HUES6 (cell line): ENCODE measurements at regions not wholly inside any gene's neighbourhood (a gene's known extent, or its start where the extent isn't known, plus 50 kb on each side); places are given as distances from the start of the nearest gene placed in this dataset.

Source experiments
- H3K27ac ChIP-seq: 2 replicates; pipeline ENCODE4 v1.7.0; 2013; ENCODE audit warnings: low read depth, mild to moderate bottlenecking, low read length, inconsistent platforms
- H3K27me3 ChIP-seq: 2 replicates; pipeline ENCODE4 v1.6.1; 2013; ENCODE audit warnings: low read length; ENCODE audit not compliant: control insufficient read depth, insufficient read depth
- H3K36me3 ChIP-seq: 2 replicates; pipeline ENCODE4 v1.6.1; 2013; ENCODE audit warnings: low read length; ENCODE audit not compliant: control insufficient read depth, insufficient read depth
- H3K4me1 ChIP-seq: 2 replicates; pipeline ENCODE4 v1.6.1; 2013; ENCODE audit warnings: low read length; ENCODE audit not compliant: control insufficient read depth, insufficient read depth
- H3K4me3 ChIP-seq: 2 replicates; pipeline ENCODE4 v1.5.1; 2013; ENCODE audit warnings: low read depth, low read length
- H3K9ac ChIP-seq: one replicate; pipeline ENCODE4 v1.6.1; 2013; ENCODE audit warnings: mild to moderate bottlenecking, low read length
- H3K9me3 ChIP-seq: 2 replicates; pipeline ENCODE4 v1.6.1; 2013; ENCODE audit warnings: low read depth, low read length; ENCODE audit not compliant: control insufficient read depth, insufficient read depth

DNA sequence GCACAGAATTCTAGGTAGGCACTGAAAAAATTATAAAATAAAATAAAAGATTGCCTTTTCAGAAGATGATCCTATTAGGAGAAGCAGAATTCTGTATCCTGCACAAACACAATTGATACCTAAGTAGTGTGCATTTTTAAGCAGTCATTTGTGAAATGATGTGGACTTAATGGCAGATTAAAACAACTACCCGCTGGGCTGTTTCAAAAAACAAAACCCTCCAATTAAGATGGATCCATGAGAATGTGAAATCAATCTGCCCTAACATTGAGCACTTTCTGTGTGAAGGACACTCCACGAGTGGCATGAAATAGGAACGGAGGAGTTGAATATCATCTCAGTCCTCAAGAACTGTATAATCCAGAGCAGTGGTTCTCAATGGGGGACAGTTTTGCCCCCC is 1012.8 kb upstream of the EEF2KMT start:
- H3K9ac ChIP-seq = no peak overlapping the region
- H3K9me3 ChIP-seq = peaks cover 10% of the 10 kb centered on the region
- no peak overlapping the region for H3K4me3 ChIP-seq
- no peak overlapping the region for H3K27ac ChIP-seq
- H3K4me1 ChIP-seq = peaks cover 6% of the 10 kb centered on the region; the same call in 1 of the 2 replicates
- no peaks in the 10 kb centered on the region for H3K27me3 ChIP-seq
- no peaks in the 10 kb centered on the region for H3K36me3 ChIP-seq

DNA sequence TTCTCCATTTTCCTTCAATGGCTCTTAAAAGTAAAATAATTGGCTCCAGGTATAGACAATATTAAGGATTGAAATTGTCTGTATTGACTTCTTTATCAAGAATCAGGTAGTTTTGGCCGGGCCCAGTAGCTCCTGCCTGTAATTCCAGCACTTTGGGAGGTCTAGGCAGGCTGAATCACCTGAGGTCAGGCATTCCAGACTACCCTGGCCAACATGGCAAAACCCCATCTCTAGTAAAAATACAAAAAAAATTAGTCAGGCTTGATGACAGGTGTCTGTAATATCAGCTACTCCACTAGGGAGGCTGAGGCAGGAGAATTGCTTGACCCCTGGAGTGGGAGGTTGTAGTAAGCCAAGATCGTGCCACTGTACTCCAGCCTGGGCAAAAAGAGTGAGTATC is 1008.5 kb upstream of the EEF2KMT start:
- H3K36me3 ChIP-seq = no peaks in the 10 kb centered on the region

DNA sequence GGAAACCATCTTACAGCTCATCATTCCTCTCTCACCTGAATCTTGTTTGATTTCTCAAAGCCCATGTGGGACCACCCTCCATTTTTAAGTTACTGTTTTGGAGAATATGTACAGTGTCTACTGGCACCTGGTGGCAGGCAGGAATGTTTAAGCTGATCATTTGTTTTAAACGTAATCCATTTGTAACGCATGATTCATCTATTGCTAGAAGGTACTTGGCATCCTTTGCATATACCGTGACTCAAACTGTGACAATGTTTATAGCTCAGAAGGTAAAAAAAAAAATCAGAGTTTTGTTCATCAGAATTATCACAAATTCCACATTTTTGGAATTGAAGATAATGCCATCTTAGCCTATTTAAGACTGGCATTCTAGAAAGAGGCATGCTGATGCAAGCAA is 1007.5 kb upstream of the EEF2KMT start:
- Histone ChIP-seq H3K27ac (no peak overlapping the region), H3K4me1 (peaks cover 10% of the 10 kb centered on the region), H3K27me3 (no peaks in the 10 kb centered on the region), H3K36me3 (no peaks in the 10 kb centered on the region), H3K4me3 (no peak overlapping the region), H3K9ac (no peak overlapping the region), H3K9me3 (peaks cover 15% of the 10 kb centered on the region)

More for the DNA sequence above, 1008.5 kb upstream of the EEF2KMT start:
- H3K27ac ChIP-seq = no peak overlapping the region
- peaks cover 15% of the 10 kb centered on the region for H3K9me3 ChIP-seq
- no peak overlapping the region for H3K4me3 ChIP-seq
- peaks cover 10% of the 10 kb centered on the region for H3K4me1 ChIP-seq
- no peak overlapping the region for H3K9ac ChIP-seq
- H3K27me3 ChIP-seq = no peaks in the 10 kb centered on the region

DNA sequence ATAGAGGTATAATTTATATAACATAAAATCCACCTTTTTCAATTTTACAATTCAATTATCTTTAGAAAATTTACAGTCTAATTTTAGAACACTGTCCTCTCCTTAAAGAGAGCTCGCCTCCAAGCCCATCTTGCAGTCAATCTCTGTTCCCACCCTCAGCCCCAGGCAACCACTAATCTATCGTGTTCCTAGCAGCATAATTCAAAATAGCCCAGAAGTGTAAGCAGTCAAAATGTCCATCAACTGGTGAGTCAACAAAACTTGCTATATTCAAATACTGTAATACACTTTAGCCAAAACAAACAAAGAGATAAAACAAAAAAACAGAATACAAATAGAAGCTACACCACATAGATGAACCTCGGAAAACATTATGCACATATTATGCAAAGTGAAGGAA is 1006.8 kb upstream of the EEF2KMT start:
- H3K9ac ChIP-seq = no peak overlapping the region
- H3K4me1 ChIP-seq = peaks cover 10% of the 10 kb centered on the region
- H3K27ac ChIP-seq = no peak overlapping the region
- no peaks in the 10 kb centered on the region for H3K36me3 ChIP-seq
- peaks cover 15% of the 10 kb centered on the region for H3K9me3 ChIP-seq
- H3K27me3 ChIP-seq = no peaks in the 10 kb centered on the region
- H3K4me3 ChIP-seq = no peak overlapping the region; the same call in 1 of the 2 replicates

DNA sequence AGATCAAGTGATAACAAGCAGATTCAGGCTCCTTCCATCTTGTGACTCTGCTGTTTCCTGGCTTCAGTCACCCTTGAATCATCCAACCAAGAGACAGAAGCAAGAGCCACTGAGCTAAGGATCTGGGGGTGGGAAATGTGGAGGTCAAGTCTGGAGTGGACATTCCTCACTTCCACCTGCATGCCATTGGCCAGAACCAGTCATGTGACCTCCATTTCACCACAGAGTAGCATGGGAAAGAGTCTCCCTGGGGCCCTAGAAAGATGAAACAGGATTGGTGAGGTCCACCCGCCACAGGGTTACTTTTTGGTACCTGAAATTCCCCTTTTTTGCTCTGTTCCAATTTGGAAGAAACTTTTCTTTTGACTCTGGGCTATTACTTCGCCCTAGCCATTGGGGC is 1006.0 kb upstream of the EEF2KMT start:
- no peak overlapping the region for H3K9ac ChIP-seq
- H3K9me3 ChIP-seq = peaks cover 15% of the 10 kb centered on the region
- H3K4me1 ChIP-seq = peaks cover 10% of the 10 kb centered on the region
- H3K27me3 ChIP-seq = no peaks in the 10 kb centered on the region
- no peak overlapping the region for H3K4me3 ChIP-seq
- H3K36me3 ChIP-seq = no peaks in the 10 kb centered on the region
- no peak overlapping the region for H3K27ac ChIP-seq

DNA sequence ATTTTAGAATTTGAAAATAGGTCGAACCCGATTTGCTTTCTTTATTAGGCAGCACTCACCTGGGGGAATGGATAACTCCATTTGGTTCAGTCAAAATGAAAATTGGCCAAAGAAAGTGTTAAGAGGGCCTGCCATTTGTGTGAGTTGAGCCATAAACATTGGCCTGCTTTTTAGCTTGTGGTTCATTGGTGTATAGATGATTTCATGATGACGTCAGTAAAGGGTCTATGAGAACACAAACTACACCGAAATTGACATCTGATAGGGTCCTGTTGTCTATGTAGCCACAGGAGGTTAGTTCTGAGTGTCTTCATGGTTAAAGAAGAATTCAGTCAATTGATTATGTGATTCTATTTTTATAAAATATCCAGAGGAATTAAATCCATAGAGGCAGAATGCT is 1001.5 kb upstream of the EEF2KMT start:
- Histone ChIP-seq H3K36me3 (no peaks in the 10 kb centered on the region), H3K27ac (no peak overlapping the region), H3K9ac (no peak overlapping the region), H3K4me3 (no peak overlapping the region), H3K9me3 (peaks cover 5% of the 10 kb centered on the region; the same call in 1 of the 2 replicates), H3K27me3 (no peaks in the 10 kb centered on the region), H3K4me1 (no peaks in the 10 kb centered on the region)

DNA sequence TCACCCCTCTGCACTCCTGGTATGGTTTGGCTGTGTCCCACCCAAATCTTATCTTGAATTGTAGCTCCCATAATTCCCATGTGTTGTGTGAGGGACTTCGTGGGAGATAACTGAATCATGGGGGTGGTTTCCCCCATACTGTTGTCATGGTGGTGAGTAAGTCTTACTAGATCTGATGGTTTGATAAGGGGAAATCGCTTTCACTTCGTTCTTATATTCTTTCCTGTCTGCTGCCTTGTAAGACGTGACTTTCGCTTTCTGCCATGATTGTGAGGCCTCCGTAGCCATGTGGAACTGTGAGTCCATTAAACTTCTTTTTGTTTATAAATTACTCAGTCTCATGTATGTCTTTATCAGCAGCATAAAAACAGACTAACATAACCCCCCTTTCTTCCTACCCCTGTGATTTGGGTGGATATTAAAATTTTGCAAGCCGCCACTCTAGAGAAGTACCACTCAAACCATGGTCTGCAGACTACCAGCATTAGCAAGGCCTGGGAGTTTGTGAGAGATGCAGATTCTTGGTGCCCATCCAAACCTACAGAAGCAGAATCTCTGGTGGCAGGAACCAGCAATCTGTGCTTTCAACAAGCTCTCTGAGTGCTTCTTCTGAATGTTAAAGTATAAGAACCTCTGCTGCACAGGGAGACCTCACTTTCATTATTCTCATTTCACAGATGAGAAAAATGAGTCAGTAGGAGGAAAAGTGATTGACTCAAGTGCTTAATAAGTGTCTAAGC is 999.5 kb upstream of the EEF2KMT start:
- Histone ChIP-seq H3K36me3 (no peaks in the 10 kb centered on the region), H3K9me3 (peaks cover 2% of the 10 kb centered on the region; the same call in 1 of the 2 replicates)

DNA sequence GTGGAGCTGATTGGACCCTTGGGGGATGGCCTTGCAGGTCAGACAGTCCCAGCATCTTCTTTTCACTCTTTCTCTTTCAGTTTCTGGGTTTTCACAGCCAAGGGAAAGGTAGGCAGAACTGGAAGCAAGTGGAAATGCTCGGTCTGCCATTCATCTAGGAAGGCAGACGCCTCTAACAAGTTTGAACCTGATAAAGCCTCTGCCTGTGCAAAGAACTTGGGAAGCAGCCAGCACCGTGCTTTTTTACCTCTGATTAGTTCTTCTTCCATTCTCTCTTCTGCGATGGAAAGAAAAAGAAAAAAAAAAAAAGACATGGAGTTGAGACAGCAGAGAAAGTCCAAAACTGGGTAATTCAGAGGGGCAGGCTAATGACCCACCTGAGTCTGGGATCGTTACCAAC is 997.8 kb upstream of the EEF2KMT start:
- H3K9me3 ChIP-seq = peaks cover 6% of the 10 kb centered on the region; the same call in 1 of the 2 replicates
- H3K4me1 ChIP-seq = no peaks in the 10 kb centered on the region
- no peak overlapping the region for H3K27ac ChIP-seq
- H3K27me3 ChIP-seq = no peaks in the 10 kb centered on the region
- no peak overlapping the region for H3K4me3 ChIP-seq
- no peaks in the 10 kb centered on the region for H3K36me3 ChIP-seq
- H3K9ac ChIP-seq = no peak overlapping the region

More for the DNA sequence above, 999.5 kb upstream of the EEF2KMT start:
- Histone ChIP-seq H3K27ac (no peak overlapping the region), H3K4me1 (no peaks in the 10 kb centered on the region), H3K4me3 (no peak overlapping the region), H3K9ac (no peak overlapping the region), H3K27me3 (no peaks in the 10 kb centered on the region)

DNA sequence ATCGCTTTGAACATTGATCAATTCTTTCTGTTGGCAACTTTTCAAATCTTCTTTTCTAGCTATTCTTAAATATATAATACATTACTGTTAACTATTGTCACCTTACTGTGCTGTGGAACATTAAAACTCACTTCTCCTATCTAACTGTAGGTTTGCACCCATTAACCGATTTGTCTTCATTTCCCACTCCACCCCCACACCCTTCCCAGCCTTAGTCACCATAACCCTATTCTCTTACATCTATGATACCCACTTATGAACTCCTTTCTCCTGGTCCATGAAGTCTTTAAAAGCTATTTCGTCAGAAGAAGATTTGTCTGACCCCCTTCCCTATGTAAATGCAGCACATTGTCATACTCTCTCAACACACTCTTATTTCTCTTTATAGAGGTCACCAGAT is 993.4 kb upstream of the EEF2KMT start:
- no peak overlapping the region for H3K27ac ChIP-seq
- no peak overlapping the region for H3K4me3 ChIP-seq
- H3K9ac ChIP-seq = no peak overlapping the region
- H3K36me3 ChIP-seq = no peaks in the 10 kb centered on the region
- no peaks in the 10 kb centered on the region for H3K27me3 ChIP-seq
- peaks cover 17% of the 10 kb centered on the region for H3K9me3 ChIP-seq
- H3K4me1 ChIP-seq = no peaks in the 10 kb centered on the region

DNA sequence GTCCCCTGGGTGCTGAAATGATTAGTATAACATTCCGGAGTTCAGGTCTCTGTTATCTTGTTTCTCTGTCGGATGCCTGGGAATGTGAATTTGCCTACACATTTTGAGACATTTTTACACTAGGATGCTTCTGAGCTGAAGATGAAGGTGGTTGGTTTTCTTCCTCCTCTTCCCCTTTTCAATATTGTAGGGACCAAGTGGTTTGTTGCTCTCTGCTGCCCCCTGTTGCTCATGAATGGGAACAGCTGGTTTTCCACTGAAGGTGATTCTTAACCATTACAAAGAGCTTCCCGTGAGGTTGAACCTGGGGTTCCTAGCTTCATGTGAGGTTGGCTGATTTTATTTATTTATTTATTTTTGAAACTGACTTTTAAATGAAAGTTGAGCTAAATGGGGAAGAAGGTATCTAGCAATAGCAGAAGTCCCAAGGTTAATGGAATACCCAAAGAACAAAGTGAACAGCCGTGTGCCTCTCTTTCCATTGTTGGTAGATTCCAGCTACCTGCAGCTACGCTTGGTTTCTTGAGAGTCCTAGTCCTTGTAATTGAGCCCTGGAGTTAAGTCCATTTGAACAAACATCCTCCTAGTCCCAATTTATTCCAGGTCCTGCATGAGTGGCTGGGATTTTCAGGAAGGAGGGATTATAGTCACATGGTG is 983.9 kb upstream of the EEF2KMT start:
- no peak overlapping the region for H3K4me3 ChIP-seq
- no peaks in the 10 kb centered on the region for H3K9me3 ChIP-seq
- no peak overlapping the region for H3K9ac ChIP-seq
- H3K27me3 ChIP-seq = no peaks in the 10 kb centered on the region
- H3K36me3 ChIP-seq = no peaks in the 10 kb centered on the region
- H3K27ac ChIP-seq = no peak overlapping the region
- H3K4me1 ChIP-seq = no peaks in the 10 kb centered on the region

DNA sequence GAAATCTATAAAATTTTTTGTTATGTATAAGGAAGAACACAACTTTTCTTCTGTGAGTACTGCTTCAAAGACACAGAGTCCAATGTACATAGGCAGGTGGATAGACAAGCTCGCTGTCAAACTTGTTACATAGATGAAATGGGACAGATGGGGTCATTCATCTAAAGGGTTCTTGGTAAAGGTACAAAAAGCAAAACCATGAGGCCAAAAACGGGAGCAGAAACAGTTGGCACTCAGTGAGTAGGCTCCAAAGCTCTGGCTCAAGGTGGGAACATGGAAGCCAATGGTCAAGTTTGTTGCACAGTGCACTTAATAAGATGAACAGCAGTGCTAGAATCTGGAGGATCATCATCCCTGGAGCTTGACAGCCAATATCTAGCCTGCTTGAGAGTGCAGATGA is 979.0 kb upstream of the EEF2KMT start:
- no peaks in the 10 kb centered on the region for H3K4me1 ChIP-seq
- peaks cover 5% of the 10 kb centered on the region for H3K9me3 ChIP-seq

More for the DNA sequence above, 979.0 kb upstream of the EEF2KMT start:
- Histone ChIP-seq H3K36me3 (no peaks in the 10 kb centered on the region), H3K4me3 (no peak overlapping the region), H3K27ac (no peak overlapping the region), H3K27me3 (no peaks in the 10 kb centered on the region), H3K9ac (no peak overlapping the region)
